ENCODE measurements at regions not wholly inside any gene's neighbourhood (a gene's known extent, or its start where the extent isn't known, plus 50 kb on each side); places are given as distances from the start of the nearest gene placed in this dataset.

DNA sequence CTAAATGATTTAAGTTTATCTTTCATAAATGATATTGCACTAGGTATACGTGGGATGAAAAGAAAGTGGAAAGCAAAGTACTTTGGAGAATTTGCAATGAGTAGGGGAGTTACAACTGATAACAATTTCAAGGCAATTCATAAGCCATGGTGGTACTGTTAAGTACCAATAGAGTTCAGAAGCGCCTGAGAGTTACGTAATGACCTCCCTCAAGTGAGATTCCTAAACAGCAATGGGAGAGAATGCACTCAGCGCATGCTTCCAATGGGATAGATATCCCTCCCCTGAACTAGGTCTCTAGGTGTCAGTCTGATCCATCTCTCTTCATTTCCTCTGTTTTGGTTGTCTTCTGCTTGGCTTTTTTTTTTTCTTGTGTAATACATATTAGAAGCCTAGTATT lies 249.3 kb downstream of the NNT start:
- ChIA-PET POLR2A (no interaction called here), CTCF (ENCODE audit: low intra/inter-chr PET ratio, low total read pairs) (no interaction called here)
- H3K9me3 ChIP-seq (ENCODE audit: low read length): no peaks in the 10 kb centered on the region
- TF ChIP-seq ZNF331 (CRISPR knock-in tag; IDR thresholded peaks at IDR 0.05): no peak
- TF ChIP-seq, protein P1, sequence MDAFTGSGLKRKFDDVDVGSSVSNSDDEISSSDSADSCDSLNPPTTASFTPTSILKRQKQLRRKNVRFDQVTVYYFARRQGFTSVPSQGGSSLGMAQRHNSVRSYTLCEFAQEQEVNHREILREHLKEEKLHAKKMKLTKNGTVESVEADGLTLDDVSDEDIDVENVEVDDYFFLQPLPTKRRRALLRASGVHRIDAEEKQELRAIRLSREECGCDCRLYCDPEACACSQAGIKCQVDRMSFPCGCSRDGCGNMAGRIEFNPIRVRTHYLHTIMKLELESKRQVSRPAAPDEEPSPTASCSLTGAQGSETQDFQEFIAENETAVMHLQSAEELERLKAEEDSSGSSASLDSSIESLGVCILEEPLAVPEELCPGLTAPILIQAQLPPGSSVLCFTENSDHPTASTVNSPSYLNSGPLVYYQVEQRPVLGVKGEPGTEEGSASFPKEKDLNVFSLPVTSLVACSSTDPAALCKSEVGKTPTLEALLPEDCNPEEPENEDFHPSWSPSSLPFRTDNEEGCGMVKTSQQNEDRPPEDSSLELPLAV (CRISPR knock-in tag; conservative IDR thresholded peaks at IDR 0.05; ENCODE audit: low read depth): no peak
- TF ChIP-seq ASH2L (IDR thresholded peaks at IDR 0.05; ENCODE audit: insufficient read length, low read depth, low read length): no peak
- no peak for TF ChIP-seq HDAC2 (CRISPR knock-in tag; IDR thresholded peaks at IDR 0.05)
- TF ChIP-seq, protein P2, sequence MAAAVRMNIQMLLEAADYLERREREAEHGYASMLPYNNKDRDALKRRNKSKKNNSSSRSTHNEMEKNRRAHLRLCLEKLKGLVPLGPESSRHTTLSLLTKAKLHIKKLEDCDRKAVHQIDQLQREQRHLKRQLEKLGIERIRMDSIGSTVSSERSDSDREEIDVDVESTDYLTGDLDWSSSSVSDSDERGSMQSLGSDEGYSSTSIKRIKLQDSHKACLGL (CRISPR knock-in tag; IDR thresholded peaks at IDR 0.05): no peak
- TF ChIP-seq, protein P3, sequence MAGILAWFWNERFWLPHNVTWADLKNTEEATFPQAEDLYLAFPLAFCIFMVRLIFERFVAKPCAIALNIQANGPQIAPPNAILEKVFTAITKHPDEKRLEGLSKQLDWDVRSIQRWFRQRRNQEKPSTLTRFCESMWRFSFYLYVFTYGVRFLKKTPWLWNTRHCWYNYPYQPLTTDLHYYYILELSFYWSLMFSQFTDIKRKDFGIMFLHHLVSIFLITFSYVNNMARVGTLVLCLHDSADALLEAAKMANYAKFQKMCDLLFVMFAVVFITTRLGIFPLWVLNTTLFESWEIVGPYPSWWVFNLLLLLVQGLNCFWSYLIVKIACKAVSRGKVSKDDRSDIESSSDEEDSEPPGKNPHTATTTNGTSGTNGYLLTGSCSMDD (CRISPR knock-in tag; IDR thresholded peaks at IDR 0.05): no peak
- no peak for TF ChIP-seq ZMAT3 (CRISPR knock-in tag; conservative IDR thresholded peaks at IDR 0.05)
- TF ChIP-seq TGIF2 (CRISPR knock-in tag; IDR thresholded peaks at IDR 0.05): no peak
- TF ChIP-seq SATB2 (CRISPR knock-in tag; IDR thresholded peaks at IDR 0.05): no peak
- TF ChIP-seq, protein P4, sequence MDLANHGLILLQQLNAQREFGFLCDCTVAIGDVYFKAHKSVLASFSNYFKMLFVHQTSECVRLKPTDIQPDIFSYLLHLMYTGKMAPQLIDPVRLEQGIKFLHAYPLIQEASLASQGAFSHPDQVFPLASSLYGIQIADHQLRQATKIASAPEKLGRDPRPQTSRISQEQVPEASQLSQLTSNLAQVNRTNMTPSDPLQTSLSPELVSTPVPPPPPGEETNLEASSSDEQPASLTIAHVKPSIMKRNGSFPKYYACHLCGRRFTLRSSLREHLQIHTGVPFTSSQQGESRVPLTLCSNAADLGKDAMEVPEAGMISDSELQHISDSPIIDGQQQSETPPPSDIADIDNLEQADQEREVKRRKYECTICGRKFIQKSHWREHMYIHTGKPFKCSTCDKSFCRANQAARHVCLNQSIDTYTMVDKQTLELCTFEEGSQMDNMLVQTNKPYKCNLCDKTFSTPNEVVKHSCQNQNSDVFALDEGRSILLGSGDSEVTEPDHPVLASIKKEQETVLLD (CRISPR knock-in tag; IDR thresholded peaks at IDR 0.05; ENCODE audit: low read depth): no peak
- no peak for TF ChIP-seq ZNF234 (CRISPR knock-in tag; conservative IDR thresholded peaks at IDR 0.05)
- no peak for TF ChIP-seq SPEN (CRISPR knock-in tag; IDR thresholded peaks at IDR 0.05; ENCODE audit: low read depth)
- TF ChIP-seq, protein P5, sequence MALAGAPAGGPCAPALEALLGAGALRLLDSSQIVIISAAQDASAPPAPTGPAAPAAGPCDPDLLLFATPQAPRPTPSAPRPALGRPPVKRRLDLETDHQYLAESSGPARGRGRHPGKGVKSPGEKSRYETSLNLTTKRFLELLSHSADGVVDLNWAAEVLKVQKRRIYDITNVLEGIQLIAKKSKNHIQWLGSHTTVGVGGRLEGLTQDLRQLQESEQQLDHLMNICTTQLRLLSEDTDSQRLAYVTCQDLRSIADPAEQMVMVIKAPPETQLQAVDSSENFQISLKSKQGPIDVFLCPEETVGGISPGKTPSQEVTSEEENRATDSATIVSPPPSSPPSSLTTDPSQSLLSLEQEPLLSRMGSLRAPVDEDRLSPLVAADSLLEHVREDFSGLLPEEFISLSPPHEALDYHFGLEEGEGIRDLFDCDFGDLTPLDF (CRISPR knock-in tag; IDR thresholded peaks at IDR 0.05): no peak
- DNase-seq (ENCODE audit: low spot score): no peak
- no peak overlapping the region for H3K4me2 ChIP-seq (ENCODE audit: low read depth, low read length)
- H4K20me1 ChIP-seq (ENCODE audit: insufficient read depth, low read length): no peaks in the 10 kb centered on the region
- no peak overlapping the region for H3K27ac ChIP-seq (ENCODE audit: extremely low read length, insufficient read depth, low read length)
- no TSS peak for BruUV-seq (replicated peaks)
- WGBS (ENCODE audit: low lambda C conversion rate): 40% methylated on average over 4 of the region's 4 CpGs
- intact Hi-C loops (cut with micrococcal nuclease; ENCODE audit: unreplicated experiment) (no loop called here), in situ Hi-C loops (cut with HindIII; ENCODE audit: extremely low pct_ligation_motif_present, low pct_unique_long_range_greater_than_20kb) (no loop called here)
- H3K9ac ChIP-seq (ENCODE audit: insufficient read depth, low read depth, low read length): no peak overlapping the region
- H3K27me3 ChIP-seq (ENCODE audit: control insufficient read depth in 1 of 2, insufficient read depth in 2 of 2, low read length in 2 of 2): no peaks in the 10 kb centered on the region; a peak in 1 of 5 replicates
- ATAC-seq: no peak
- H3K4me1 ChIP-seq (ENCODE audit: insufficient read depth, low read length): no peaks in the 10 kb centered on the region
- no peaks in the 10 kb centered on the region for H3K36me3 ChIP-seq (replicated peaks in 1 of 2; ENCODE audit: control insufficient read depth in 1 of 2, insufficient read depth in 2 of 2, low read length in 2 of 2)
- H3K4me3 ChIP-seq (replicated peaks in 1 of 3; ENCODE audit: insufficient read depth in 1 of 3, low read depth in 2 of 3, low read length in 3 of 3): no peak overlapping the region
- no peak overlapping the region for H2AFZ ChIP-seq (ENCODE audit: low read length)
- H3K79me2 ChIP-seq (ENCODE audit: insufficient read depth, low read length): no peaks in the 10 kb centered on the region
- FAIRE-seq: no peak

Data from HepG2 (cell line).